Effector CD4-positive, alpha-beta T cell (primary cell): ENCODE measurements at regions not wholly inside any gene's neighbourhood (a gene's known extent, or its start where the extent isn't known, plus 50 kb on each side); places are given as distances from the start of the nearest gene placed in this dataset.

Experiments
- DNase-seq: peaks from one replicate; pipeline ENCODE4 v3.0.0-alpha.2; 2020

DNA sequence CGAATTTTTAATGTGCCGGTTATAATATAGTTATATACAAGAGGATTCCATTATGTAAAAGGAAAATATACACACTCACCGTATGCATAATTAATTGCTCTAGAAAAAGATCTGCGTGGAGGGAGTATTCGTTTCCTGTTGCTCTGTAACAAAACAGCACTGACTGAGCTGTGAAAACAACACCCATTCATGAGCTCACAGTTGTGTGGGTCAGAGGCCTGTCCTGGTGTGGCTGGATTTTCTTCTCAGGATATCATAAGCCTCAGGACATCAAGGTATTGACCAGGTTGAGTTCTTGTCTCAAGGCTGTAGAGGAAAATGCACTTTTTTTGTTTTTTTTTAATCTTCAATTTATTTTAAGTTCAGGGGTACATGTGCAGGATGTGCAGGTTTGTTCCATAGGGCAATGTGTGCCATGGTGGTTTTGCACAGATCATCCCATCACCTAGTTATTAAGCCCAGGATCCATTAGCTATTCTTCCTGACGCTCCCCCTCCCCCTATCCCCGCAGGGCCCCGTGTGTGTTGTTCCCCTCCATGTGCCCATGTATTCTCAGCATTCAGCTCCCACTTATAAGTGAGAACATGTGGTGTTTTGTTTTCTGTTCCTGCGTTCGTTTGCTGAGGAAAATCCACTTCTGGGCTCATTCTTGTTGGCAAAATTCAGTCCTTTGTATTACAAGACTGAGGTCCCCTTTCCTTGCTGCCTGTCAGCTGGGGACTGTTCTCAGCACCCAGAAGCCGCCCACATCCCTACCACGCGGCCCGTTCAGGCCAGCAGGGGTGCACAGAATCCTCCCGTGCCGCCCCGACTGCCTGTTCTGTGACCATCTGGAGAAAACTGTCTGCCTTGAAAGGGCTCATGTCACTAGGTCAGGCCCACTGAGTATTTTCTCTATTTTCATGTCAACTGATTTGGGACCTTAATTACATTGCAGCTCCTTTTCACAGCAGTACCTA lies 87.4 kb upstream of the ERRFI1 start:
- no peak for DNase-seq

DNA sequence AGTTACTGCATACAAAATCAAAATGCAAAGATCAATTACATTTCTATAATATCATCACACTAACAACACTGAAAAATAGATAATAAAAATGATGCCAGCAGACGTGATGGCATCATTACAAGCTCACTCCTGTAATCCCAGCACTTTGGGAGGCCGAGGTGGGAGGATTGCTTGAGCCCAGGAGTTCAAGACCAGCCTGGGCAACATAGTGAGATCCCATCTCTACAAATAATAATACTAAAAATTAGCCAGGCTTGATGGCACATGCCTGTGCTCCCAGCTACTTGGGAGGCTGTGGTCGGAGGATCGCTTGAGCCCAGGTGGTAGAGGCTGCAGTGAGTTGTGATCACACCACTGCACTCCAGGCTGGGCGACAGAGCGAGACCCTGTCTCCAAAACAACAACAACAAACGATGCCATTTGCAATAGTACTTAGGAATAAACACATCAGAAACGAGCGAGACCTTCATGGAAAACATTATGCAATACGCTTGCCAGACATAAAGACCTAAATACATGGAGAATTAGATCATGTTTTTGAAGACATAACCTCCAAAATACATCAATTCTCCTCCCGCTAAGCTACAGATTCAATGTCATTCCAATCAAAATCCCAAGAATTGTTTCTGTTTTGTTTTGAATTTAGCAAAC lies 86.6 kb upstream of the ERRFI1 start:
- no peak for DNase-seq

DNA sequence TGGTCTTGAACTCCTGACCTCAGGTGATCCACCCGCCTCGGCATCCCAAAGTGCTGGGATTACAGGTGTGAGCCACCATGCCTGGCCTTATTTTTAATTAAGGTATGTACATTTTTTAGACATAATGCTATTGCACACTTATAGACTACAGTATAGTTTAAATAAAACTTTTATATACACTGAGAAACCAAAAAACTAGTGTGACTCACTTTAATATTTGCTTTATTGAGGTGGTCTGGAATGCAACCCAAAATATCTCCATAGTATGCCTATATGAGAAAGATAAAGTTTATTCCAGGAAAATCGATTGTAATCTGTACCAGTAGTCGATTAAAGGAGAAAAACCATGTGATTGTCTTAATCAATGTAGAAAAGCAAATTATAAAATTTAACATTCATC lies 85.5 kb upstream of the ERRFI1 start:
- DNase-seq, result no peak

DNA sequence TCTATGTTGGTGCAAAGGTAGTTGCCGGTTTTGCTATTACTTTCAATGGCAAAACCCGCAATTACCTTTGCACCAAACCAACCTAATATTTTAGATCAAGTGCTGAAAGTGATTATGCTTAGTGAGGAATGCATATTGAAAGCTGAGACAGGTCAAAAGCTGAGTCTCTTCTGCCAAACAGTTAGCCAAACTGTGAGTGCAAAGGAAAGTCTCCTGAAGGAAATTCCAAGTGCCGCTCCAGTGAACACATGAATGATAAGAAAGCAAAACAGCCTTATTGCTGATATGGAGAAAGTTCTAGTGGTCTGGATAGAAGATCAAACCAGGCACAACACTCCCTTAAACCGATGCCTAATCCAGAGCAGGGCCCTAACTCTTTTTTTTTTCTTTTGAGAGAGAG lies 83.1 kb upstream of the ERRFI1 start:
- DNase-seq, result no peak

DNA sequence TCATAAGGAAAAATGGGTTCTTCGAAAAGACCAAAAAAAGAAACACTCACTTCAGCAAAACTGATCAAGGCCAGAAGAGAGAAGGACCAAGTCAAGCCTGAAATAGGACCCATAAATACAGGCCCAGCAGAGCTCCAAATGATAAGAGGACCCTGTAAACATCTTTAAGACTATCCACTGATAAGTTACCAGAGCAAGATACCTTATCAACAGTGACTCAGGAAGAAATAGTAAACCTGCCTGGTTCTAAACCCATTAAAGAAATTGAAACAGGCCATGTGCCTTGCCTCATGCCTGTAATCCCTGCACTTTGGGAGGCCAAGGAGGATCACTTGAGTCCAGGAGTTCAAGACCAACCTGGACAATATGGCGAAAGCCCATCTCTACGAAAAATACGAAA lies 81.8 kb upstream of the ERRFI1 start:
- DNase-seq, result no peak

DNA sequence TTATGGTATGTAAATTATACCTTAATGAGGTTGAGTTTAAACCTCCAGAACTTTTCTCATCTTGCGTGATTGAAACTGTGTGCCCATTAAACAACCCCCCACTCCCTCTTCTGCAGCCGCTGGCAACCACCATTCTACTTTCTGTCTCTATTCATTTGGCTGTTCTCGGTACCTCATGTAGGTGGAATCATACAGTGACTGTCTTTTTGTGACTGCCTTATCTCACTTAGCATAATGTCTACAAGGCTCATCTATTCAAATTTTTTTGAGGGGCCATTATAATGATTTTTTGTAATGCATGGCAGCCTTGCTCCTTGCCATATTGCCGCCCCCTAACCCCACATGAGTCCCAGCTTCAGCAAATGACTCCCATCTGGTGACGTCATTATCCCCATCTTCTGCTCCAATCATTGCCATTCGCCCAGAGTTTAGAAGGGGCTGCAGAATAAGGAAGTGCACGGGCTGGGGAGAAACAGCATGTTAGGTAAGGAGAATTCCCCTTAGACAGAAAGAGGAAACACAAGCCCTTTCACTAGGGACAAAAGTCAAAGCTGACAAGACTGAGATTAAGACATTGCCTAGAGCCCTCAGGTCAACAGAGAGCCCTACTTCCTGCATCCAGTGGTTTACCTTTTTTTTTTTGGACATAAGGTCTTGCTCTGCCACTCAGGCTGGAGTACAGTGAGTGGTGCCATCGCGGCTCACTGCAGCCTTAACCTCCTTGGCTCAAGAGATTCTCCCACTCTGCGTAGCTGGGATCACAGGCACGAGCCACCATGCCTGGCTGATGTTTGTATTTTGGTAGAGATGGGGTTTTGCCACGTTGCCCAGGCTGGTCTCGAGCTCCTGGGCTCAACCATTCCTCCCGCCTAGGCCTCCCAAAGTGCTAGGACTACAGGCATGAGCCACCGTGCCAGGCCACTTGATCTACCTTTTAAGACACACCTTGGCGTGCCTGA lies 78.4 kb upstream of the ERRFI1 start:
- DNase-seq, result no peak

DNA sequence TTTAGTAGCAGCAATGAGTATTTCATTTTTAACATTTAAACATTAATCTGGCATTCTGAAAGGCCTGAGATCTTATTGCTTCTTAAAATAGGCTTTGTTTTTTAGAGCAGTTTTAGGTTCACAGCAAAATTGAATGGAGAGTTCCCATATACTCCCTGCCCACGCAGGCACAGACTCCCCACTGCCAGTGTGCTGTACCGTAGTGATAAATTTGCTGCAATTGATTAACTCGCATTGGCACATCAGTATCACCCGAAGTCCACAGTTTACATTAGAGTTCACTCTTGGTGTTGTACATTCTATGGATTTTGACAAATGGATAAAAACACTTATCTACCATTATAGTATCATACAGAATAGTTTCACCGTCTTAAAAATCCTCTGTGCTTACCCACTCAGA lies 71.8 kb upstream of the ERRFI1 start:
- no peak for DNase-seq

DNA sequence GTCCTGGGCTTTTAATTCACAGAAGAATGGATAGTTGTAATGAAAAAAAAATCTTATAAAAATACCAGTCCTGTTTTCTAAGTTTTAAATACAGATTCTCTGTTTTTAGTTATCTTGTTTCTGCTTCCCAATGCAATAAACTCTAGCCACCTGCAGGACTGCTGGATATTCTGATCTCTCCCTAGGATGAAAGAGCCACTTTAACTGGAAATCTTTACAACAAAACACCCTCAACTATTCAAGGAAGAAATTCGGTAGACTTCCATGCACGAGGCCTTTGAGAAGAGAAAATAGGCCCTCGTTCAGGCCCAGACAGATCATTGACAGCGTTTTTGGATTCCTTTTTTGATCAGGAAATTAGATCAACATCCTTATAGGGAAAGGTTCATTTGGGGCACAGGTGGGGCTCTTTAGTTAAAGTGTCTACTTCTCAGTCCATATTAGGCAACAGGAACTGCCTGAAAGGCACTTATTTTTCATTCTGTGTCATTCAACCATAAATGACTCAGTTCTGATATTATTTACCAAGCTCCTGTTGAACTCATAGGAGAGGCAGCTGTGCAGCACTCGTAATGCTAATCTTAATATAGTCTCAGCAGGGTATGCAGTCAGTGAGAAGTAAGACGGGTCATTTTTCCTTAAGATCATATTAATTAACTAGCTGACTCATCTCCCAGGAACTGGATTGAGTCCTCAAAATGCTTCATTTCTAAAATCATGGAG lies 71.1 kb upstream of the ERRFI1 start:
- no peak for DNase-seq

DNA sequence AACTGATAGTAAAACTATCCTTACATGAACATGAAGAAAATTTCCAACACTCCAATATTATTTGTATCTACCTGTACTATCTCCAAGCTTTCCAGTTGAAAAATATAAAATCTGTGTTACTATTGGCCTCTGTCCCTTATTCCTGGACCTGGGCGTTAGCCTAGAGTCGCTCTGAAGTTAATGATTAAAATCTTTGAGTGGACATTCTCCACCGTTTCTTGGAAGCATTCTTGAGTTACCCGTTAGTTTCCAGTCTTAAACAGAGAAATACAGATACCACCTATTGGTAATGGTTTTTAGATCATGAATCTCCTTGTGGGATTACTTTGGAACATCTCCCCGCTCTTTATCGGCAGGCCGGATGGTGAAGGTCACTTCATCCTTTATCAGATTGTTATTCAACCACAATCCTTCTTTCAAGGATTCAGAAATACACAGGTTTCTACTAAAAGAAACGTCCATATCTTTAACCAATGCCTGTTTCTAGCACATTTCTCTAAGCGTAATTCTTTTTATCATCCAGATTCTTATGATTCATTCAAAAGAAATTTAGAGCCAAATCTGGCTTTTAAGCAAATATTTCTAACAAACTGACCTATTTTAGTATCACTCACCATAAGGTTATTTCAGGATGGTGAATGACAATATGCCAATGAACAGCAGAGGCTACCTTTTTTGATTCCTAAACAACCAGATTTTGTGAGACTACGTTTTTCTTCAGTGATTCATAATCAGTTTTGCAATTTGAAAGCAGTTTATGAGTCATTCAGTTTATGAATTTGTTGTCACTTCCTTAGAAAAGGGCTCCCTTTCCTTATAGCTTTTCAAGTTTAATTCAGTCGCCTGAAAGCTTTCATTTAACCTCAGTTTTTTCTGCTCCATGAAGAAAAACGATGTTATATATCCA lies 70.2 kb upstream of the ERRFI1 start:
- no peak for DNase-seq

DNA sequence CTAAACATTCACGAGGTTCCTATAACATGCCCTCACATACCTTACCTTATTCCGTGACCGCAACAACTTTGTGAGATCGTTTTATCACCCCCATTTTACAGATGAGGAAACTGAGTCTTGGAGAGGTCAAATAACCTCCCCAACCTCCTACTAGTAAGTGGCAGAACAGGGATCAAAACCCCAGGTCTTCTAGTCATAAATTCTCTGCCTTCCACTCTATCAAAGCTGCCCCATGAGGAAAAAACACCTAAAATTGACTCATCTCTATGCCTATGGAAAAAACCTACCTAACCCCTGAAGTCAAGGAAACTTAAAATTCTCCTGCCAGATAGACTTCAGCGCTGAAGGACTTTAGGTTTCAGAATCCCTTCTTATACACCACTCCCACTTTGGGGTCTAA lies 69.5 kb upstream of the ERRFI1 start:
- DNase-seq, result no peak

DNA sequence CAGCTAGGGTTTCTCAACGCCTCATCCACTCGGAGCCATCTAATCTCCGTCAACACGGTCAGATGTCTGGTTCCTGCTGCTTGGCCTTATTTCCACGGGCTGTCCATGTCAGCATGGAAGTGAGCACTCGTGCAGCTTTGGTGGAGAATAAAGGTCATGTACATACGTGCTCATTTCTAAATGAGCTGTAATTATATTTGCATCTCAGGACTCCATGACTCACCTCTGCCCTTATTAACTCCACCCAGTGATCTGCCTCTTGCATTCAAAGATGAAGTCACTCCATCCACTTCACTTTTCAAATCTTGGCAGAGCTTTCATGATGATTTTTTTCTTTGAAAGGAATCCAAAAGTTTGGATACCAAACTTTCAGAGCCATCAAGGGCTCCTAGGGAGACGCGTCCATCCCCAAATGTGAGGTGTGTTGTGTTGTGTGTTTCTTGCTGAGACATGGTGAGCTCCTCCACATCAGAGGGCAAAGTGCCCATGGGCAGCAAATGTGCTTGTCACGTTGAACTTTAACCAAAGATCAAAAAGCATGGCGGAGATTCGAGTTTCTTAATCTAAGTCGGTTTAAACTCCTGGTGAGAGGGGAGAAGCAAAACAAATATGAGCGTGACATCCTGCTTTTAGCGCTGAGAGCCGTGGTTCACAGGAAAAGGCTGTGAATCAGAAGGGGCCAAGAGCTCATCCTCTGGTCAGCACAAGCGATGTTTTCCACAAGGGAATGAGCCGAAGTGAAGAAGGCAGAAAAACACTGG lies 68.6 kb upstream of the ERRFI1 start:
- DNase-seq, result no peak

DNA sequence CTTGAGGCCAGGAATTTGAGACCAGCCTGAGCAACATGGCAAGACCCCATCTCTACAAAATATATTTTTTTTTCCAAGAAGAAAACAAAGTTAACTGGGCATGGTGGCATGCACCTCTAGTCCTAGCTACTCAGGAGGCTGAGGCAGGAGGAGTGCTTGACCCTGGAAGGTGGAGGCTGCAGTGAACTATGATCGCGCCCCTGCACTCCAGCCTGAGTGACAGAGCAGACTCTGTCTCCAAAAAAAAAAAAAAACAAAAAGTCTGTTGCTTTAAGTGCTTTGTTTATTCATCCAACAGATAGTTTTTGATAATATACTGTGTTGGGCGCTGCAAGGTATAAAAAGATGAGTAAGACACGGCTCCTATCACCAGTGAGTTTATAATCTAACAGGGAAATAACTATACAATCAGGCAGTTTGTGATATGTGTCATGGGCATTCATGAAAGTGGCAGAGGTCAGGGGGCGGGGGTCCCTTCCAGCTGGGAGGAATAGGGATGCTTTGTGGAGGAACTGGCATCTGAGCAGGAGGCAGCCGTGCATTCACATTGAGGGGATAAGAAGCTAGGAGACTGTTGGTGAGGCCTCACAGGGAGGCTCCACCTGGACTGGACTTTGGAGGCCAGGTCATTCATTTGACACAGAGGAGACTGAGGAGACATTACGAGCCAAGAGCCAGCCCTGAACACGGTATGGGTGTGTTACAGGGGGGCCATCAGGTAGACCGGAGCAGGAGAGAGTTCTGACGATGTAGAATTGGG lies 67.3 kb upstream of the ERRFI1 start:
- DNase-seq, result no peak

DNA sequence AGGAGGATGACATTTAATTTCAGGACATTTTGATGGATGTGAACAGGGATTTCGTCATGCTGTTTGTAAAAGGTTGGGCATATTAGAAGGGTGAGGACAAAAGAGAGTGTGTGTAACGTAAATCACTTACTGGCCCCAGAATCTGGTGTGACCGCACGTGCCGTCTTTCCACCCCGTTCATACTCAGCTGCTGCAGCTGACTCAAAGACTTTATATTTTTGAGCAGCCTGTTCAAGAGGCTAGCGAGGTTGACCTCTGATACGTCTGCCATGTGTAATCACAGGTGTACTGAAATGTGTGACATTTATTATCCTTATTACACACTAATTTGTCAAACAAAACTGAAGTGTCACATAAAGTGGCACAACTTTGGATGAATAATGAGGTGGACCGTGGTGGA lies 66.5 kb upstream of the ERRFI1 start:
- no peak for DNase-seq

DNA sequence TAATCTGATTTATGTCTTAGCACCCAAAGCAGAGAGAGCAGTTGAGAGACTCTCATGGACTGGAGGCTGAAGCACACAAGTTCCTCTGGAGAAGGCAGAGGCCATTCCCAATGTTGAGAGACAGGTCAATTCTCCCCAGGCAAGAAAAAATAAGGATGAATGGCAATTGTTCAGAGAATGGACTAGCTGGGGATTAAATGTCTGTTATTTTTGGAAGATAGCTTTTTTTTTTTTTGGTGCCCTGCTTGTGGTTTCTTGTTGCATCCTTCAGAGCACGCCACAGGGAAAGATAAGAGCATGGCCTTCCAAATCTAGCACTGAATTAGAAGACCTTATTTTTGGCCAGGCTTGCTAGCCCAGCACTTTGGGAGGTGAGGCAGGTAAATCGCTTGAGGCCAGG lies 65.6 kb upstream of the ERRFI1 start:
- DNase-seq, result no peak

DNA sequence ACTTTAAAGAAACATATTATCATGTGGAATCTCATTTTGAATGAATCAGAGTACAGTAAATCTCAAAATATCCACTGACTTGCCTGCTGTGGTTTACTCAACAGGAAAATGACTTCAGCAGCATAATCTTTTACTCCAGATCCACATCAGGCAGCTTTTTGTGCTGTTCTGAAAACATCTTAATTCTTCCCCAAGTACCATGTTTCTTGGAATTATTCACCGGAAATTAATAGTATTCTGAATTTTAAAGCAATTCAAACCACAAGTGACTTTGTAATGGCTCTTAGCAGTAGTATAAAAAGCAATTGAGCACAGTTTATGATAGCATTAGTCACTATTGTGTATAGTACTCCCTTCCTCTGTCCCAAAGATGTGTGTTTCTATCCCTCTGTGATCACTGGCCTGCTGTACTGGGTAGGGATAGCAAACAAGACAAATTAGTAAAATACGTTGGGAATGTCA lies 64.2 kb upstream of the ERRFI1 start:
- no peak for DNase-seq

DNA sequence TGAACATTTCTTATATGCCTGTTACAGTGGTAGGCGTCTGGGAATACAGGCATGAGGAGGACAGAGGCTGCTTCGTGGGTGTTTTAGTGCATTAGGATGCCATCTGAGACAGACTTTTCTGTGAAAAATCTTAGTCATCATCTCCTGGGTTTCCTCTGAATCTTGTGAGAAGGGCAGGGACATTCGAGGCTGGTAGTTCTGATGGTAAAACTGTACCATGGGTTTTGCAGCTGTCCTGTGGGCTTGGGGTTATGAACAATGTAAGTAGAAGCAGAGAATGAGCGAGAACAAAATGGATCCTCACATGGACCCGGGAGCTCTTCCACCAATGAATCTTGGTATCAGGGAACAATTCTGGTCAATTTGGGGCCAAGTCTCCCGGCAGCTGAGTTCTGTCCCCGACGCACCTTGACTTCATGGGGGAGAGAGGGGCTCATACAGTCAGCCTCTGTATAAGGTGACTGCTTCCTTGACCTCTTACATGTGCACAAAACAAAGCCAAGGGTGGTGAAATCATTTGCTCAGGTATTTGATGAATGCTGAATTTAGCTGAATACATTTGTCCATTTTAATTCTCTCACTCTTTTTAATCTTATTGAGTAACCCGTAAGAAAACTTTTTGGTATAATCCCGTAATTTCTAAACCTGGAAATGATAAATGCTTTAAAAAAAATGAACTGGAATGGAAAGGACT lies 63.6 kb upstream of the ERRFI1 start:
- no peak for DNase-seq

DNA sequence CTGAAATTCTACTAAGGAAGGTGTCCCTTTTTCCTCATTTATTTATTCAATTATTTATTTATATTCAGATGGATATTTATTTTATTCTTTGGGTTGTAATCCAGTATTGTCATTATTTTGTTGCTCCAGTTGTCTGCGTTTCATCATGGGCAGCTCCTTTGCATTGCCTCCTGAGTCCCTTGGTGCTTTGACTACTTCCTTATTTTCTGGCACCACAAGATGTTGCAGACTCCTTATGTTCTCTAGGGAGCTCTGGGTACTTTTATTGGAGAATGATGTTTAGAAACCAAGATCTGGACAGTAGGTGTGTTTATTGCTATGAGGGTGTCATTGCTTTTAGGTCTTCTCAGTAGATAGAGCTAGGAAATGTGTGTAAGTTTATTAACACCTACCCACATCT lies 59.9 kb upstream of the ERRFI1 start:
- no peak for DNase-seq

DNA sequence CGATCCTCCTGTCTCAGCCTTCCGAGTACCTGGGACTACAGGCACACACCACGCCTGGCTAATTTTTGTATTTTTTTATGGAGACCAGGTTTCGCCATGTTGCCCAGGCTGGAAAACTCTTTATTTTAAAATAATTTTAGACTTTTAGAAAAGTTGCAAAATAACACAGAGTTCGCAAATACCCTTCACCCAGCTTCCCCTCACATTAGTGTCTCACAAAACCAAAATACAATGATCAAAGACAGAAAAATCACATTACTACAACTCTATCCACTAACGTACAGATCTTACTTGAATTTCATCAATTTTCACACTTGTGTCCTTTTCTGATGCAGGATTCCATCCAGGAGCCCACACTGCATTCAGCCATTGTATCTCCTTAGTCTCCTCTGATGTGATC lies 58.8 kb upstream of the ERRFI1 start:
- no peak for DNase-seq
